CD4-positive, alpha-beta T cell treated with Interleukin-10 for 1 hour (primary cell): ENCODE measurements at regions not wholly inside any gene's neighbourhood (a gene's known extent, or its start where the extent isn't known, plus 50 kb on each side); places are given as distances from the start of the nearest gene placed in this dataset.
"Not testable (repeated sequence)": the region's sequence is repeated elsewhere in the genome, so short reads cannot be mapped to it uniquely, and the experiment has no call there.

ENCODE experiments used
- DNase-seq: peaks from one replicate; pipeline ENCODE4 v3.0.0-alpha.2; 2020

DNA sequence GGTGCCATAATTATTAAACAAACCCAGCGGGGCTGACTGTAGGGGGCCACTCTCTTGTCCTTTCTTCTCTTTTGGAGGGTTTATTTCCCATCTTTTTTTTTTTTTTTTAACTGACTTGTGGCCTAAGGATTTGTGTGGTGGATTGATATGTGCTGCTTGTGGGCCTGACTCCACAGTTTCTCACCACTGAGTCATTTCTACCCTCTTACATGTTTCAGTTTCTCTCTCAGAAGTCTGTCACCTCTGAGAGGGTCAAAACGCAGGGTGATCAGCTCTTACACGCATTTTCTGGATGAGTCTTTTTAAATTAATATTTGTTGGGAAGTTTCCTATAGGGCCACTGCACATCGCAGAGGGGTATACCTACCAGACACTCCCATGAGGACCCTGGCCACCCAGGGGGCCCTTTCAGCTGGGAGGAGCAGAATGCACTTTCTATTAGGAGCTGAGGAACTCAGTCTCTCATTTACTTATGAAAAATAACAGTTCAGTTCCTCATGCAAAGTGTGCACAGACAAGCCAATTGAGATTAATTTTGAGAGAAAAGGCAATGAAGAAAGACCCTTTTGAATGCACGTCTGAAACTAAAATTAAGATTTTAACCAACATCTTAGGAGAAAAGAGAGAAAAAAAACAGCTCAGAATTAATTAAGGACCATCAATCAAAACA lies 407.9 kb downstream of the TECRL start:
- DNase-seq = no peak

DNA sequence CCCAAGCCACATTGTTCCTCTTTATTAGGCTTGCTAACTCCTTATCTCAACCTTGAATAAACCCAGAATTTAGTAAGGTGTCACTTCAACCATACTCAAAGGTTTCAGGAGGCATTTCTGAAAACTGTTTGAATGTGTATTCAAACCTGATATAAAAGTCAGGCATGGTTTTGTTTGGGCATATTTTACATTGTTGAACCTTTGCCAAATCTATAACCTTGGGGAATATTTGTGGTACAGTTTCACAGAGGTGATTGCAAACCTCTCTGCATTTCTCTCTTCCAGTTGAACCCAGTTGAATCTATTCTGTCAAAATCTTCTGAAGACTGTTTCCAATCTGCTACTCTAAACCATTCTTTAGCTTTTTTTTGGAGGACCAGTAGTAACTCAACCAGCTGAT lies 409.0 kb downstream of the TECRL start:
- no peak for DNase-seq

DNA sequence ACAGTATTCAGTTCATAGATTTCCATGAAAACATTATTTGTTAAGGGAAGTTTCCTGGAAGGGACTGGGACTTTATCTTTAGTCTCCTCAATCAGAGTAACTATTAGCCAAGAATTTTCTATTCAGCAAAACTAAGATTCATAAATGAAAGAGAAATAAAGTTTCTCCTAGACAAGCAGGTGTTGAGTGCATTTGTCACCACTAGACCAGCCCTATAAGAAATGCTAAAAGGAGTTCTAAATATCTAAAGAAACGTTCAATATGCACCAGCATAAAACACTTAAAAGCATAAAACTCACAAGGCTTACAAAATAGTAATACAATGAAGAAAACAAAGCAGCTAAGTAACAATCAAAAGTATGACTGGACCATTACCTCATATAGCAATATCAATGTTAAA lies 423.0 kb downstream of the TECRL start:
- no peak for DNase-seq

DNA sequence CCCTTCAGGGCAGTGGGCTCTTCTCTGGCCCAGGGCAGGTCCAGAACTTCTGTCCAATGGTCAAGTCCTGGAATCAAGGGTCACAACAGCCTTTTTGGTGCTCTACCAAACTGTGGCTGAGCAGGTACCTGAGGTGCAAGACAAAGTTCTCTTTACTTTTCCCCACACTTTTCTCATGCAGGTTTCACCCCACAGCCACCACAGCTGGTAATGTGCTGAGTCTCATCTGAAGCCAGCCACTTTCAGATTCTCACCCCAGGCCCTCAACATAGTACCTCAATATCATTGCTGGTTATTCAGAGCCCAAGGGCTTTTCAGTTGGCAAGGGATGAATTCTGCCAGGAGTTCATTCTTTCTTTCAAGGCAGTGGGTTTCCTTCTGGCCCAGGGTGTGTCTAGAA lies 426.0 kb downstream of the TECRL start:
- no peak for DNase-seq

DNA sequence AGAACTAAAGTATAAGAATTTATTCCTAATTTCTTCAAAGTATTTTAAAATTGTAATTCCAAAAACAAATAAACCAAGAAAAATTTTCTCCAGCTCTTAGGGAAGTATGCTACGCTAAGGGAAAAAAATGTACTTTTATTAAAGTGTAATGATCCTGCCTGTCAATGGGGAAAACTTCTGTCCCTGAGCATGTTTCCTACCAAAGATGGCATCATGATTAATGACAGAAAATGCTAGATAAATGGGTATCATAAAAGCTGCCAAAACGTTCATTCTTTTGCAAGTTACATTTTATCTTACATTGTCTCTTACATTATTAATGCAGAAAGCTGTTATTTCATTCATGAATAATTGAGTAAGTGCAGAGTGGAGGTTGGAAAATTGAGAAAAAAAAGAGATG lies 443.4 kb downstream of the TECRL start:
- DNase-seq = no peak

DNA sequence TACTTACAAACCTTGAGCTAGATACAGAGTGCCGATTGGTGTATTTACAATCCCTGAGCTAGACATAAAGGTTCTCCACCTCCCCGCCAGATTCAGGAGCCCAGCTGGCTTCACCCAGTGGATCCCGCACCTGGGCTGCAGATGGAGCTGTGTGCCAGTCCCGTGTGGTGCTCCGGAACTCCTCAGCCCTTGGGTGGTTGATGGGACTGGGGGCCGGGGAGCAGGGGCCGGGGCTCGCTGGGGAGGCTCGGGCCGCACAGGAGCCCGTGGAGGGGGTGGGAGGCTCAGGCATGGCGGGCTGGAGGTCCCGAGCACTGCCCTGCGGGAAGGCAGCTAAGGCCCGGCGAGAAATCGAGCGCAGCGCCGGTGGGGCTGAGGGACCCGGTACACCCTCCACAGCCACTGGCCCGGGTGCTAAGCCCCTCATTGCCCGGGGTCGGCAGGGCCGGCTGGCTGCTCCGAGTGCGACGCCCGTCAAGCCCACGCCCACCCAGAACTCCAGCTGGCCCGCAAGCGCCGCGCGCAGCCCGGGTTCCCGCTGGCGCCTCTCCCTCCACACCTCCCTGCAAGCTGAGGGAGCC lies 466.5 kb downstream of the TECRL start:
- DNase-seq = not testable (repeated sequence)

DNA sequence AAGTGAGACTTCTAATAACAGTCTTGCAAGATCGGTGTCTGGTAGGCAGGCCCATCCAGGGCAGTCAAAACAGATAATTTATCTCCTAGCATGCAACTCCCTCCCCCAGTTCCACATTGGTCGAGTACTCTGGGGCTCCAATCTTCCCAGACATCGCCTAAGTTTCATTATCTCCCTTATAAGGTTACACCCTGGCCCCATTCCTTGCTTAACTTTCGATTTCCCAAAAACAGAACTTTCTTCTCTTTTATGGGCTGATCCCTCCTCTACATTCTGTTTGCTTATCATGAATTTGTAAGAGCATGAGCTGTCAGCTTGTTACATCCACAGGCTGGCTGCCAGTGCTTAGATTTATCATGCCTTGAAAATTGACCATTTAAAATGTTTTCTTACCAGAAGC lies 471.3 kb downstream of the TECRL start:
- no peak for DNase-seq

DNA sequence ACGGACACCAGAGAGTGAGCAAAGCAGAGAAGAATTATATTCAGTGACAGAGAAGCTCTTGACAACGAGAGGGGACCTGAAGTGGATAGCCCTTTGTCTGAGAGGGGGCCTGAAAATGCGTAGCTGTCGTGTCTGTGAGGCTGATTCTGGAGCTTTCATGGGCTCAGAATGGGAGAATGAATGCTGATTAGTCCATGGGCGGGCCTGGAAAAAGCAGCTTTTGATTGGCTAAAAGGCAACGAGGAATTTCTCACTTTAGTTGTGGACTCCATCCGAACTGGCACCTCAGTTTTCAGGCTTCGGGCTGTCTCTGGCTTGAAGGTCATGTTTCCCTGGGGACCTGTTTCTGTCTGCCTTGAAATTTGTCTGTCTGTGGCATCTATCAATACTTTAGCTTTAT lies 487.1 kb downstream of the TECRL start:
- DNase-seq = no peak

DNA sequence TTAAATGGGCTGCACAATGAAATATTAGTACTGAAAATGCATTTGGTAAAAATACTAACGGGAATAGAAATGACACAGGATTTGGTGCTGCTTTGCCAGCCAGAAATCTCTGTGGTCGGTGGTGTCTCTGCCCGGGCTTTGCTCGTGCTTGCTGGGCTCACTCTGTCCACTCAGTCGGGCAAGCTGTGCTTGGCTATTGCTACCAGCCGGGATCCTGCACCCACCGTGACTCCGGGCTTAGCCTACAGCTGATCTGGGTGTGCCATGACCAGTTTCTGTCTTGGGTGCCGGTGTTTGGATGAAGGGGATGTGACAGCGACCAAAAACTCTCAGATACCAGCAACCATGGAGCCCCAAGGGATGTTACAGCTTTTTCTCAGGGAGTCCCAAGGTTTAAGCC lies 487.7 kb downstream of the TECRL start:
- no peak for DNase-seq

DNA sequence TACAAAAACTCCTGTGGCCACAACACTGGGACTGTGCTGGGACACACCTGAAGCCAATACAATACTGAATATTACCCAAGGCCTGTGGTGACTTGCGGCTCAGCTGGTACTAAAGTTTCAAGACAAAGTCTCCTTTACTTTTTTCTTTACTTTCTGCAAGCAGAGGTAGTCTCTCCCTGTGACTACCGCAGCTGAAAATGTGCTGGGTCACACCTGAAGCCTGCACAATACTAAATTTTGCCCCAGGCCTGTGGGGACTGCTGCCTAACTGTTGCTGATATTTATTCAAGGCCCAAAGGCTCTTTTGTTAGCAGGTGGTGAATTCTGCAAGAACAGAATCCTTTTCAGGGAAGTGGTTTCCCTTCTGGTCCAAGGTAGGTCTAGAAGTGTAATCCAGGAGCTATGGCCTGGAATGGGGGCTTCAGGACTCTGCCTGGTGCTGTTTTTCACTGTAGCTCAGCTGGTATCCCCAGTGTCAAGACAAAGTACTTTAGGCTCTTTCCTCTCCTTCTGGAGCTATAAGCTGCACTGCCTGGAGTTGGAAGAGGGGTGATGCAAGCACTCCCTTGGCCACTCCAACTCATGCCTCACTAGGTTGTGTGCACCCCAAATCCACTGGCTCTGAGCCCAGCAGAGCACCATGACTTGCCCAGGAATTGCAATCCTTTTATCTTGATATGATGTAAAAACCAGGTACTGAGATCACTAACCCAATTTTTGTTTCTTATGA lies 489.4 kb downstream of the TECRL start:
- DNase-seq = no peak

DNA sequence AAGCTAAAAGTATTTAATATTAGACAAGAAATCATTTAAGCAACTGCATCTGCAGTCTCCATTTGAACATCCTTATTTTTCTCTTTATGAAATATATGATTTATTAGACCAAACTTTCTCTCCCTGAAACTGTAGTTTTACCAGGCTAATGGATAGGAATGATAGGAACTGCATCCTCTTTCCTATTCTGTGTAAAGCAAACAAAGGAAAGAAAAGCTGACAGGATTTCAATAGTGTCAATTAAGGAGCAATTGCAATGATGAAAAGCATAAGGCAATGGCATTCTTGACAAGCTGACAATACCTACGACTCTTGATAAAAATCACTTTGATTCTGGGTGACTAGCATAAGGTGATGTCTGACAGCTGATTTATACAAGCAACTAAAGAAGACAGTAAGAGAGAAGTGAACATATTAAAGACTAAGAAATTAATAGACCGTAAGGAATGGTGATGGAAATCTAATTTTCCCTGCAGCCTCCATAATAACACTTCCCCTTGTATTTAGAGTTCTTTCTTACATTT lies 502.5 kb downstream of the TECRL start:
- no peak for DNase-seq

DNA sequence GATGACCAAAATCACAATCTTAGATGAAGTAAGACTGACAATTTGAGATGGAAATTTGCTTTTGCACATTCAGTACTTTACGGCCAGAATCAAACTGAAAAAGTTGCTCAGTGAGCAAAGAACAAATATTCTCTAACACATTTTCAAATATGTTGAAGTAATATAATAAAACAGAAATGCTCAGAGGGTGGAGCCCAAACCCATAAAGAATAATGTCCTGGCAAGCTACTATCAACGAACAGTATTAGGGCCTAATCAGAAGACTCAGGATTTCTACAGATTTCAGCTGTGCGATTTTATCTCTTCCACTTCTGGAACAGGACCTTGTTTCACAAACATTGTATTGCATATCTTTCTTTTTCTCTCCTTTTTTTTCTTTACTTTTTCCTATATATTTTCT lies 505.0 kb downstream of the TECRL start:
- DNase-seq = no peak

DNA sequence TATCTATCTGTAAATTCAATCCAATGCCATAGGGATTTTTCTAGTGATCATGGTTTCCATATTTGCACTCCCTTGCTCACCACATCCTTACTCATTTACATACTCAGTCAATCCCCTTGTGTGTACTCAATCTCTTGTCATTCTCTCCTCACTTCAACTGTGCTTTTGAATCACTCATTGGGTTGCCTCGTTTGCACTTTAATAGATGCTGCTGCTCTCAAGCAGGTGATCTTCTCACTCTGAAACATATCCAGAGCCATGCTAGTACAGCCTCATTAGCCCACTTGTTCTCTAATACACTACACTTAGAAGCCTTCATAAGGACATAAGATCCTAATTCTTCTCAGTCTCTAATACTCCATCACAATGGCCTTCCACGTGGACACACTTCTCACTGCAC lies 507.9 kb downstream of the TECRL start:
- DNase-seq = no peak

DNA sequence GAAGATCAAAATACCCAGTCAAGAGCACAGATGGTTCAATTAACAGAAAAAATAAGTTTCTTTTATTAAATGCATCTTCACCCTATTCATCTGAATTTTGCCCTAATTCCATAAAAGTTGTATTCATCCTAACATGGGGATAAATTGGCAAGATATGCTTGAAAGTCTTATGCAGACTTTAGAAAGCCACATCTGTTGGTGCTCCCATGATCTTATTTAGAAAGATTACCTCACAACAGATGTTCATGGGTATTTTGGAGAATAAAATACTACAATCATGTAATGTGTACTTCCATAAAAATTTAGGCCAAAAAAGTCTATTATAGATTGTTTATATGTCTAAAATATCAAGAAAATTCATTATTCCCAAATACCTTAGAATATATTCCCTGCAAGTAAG lies 510.3 kb downstream of the TECRL start:
- no peak for DNase-seq

DNA sequence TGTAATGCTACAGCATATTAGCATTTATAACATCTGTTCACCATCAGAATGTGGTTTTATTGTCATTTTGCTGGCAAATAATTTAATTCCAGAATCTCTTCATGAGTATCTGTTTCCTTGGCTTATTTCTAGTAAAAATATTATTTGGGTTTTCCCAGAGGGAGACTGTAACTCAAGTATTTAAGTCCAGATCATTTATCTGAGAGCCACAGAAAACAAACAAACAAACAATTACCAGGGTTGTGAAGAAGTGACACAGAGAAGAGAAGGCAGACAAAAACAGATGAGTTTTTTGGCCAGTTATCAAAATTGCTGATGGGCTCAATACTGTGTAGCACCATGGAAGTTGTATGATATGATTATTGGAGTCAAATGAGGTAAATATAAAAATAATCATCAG lies 515.1 kb downstream of the TECRL start:
- DNase-seq = no peak

DNA sequence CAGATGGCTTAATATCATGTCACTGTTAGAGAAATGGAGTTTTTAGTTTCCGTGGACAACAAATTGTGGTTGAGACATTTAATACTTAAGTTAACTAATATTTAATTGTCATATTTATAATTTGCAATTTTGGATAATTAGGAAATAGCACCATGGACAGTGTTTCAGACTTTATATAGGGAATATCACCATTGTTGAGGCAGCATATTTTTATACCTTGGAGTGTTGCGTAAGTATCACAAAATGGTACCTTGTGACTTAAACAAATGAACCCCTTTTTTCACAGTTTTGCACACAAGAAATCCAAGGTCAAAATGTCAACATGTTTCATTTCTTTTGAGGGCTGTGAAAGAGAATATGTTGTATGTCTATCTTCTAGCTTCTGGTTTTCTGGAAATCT lies 539.9 kb downstream of the TECRL start:
- no peak for DNase-seq

DNA sequence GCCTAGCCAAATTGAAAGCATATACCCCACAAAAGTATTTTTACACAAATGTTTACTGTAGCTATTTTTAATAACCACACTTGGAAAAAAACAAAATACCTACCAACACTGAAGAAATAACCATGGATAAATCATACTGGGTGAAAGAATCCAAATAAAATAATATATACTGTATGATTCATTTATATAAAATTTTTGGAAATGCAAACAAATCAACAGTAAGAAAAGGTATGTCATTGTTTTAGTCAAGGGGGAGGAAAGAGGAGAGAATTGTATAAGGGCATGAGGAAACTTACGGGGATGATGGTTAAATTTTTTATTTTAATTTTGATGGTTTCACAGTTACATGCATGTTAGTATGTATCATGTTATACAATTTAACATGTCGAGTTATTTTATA lies 557.8 kb downstream of the TECRL start:
- DNase-seq = no peak

DNA sequence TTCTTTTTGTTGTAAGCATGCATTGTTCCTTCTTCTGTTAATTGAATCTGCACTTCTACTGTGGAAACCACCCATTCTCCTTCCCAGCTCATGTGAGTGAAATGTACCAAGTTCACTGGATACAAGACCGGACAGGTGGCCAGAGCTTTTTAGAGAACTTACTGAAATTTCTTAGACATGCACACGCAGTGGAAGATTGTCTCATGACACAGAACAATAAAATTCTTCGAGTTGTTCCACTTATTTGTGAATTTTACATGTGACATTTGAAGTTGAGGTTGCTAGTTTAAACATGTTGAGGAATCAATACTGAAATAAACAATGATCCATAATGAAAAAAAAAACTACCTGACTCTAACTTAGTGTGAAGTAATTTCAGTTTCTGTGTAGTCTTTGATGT lies 568.0 kb downstream of the TECRL start:
- DNase-seq = no peak

DNA sequence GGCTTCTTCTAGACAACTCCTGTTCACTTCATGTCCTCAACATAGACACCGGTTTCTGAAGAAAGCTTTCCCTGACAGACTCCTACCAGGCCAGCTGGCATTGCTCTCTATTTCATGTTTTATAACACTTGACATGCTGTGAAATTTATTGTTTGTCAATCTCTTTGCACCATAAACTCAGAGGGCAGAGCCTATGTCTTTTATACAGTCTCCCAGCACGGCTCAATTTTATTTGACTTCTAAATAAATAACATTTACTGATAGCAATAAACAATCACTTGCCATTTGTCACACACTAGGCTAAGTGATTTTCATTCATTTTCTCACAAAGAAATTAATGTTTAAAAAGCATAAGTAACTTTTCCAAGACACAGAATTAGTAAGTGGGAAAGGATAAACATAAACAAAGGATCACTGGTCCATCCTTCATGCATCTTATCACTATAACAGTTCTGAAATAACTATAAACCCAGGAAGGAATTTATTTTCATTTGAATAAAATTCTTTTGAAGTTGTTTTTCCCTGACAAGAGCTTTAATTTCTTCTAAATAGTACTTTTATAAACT lies 577.6 kb downstream of the TECRL start:
- DNase-seq = no peak

DNA sequence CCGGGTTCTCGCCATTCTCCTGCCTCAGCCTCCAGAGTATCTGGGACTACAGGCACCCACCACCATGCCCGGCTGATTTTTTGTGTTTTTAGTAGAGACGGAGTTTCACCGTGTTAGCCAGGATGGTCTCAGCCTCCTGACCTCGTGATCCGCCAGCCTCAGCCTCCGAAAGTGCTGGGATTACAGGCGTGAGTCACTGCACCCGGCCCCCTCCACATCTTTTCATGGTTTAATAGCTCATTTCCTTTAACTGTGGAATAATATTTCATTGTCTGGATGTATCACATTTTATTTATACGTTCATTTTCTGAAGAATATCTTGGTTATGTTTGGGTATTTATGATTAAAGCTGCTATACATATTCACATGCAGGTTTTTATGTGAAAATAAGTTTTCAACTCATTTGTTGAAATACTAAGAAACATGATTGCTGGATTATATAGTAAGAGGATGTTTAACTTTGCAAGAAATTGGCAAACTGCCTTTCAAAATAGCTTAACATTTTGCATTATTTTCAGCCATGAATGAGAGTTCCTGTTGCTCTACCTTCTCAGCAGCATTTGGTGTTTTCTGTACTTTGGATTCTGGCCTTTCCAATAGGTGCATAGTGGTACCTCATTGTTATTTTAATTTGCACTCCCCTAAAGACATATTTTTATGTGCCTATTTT lies 591.9 kb downstream of the TECRL start:
- no peak for DNase-seq

DNA sequence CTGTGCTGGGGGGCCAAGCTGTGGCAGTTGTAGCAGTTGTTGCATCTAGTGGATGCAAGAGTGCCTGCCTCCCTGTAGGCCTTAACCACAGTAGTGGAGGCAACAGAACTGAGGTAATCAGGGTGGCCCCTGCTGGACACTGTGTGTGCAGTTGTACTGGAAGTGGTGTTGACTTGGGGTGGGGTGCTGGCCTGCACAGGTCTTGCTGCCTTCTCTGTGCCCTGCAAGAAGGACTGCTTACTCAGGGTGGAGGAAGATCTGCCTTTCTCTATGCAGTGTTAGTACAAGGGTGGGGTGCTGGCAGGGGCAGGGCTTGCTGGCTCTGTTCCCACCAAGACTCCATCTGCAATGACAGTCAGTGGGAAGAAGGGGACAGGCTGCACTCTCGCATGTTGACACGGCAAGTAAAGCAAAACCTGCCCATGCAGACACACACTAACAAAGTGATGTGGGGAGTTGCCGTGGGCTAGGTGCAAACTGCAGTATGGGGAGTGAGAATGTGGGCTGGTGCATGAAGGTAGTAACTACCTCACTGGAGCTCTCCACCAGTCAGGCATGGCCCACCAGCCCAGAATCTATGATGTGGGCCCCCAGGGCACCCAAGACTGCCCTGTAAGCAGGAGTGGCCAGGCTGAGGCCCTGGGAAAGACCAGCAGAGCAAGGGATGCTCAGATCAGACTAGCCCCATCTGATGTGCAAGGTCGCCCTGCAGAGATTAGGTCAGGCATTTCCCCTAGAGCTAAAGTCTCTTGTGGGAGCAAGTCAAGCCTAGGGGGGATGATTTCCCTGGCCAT lies 594.9 kb downstream of the TECRL start:
- DNase-seq = no peak

DNA sequence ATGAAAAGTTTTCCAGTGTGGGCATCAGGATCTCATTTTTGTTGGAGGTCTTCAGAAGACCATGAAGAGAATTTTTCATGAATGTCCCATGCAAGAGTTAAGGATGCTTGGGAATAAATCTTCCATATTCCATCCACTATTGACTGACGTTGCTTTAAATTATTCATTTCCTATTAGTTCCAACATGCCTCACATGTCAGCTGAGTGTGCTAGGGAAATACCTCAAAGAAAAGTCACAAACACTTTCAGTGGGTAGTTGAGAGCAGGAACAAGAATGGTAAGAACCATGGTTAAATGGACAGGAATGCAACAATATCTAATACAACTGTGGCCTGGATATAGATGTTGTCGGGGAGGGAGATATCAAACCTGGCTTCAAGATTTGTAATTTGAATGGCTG lies 610.1 kb downstream of the TECRL start:
- DNase-seq = no peak

DNA sequence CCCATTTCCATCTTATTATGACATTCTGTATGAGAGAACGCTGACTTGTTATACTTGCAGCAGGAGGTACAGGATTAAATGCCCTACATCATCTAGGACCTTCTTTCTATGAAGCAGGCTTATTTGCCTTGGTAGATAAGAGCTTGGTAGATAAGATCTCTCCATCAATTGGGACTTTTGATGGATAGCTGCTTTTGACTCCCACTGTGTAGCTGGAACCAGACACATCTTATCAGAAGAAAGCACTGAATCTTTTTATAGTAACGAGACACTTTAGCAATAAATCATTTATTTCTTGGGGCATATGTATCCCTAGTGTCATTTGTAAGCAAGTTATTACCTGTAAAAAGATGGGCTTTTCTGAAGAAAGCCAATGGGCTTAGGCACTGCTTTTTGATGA lies 613.9 kb downstream of the TECRL start:
- no peak for DNase-seq
